B cell (primary cell): ENCODE measurements at regions not wholly inside any gene's neighbourhood (a gene's known extent, or its start where the extent isn't known, plus 50 kb on each side); places are given as distances from the start of the nearest gene placed in this dataset.

ENCODE experiments used
- ATAC-seq: fragments of 200-7000 bp; cut with Tn5 transposase; one replicate; pipeline ENCODE4 v1.10.0; 2021; ENCODE audit warnings: low read depth, mild to moderate bottlenecking, moderate number of reproducible peaks, moderate library complexity
- CTCF ChIA-PET: fragments of 350-600 bp; sonication (Branson Sonifier 250); formaldehyde crosslinking; loops from one replicate; lab custom pipeline; 2021; ENCODE audit warnings: antibody characterized with exemption, inconsistent platforms; lab: Charles Lee
- POLR2A ChIA-PET: fragments of 350-600 bp; sonication (Branson Sonifier 250); formaldehyde crosslinking; loops from one replicate; lab custom pipeline; 2021; ENCODE audit warnings: antibody characterized with exemption; lab: Charles Lee
- DNase-seq: peaks from one replicate; pipeline ENCODE4 v3.0.0; 2013
- H2AFZ ChIP-seq: 2 replicates; pipeline ENCODE4 v1.6.1; 2012; ENCODE audit warnings: mild to moderate bottlenecking, low read depth, low read length; ENCODE audit not compliant: insufficient read depth, poor library complexity, severe bottlenecking
- H3K27ac ChIP-seq, 2 donors: 1 replicate in 1 of 2; 2 replicates in 1 of 2; pipeline ENCODE4 v1.5.1; 2012 to 2013; ENCODE audit warnings: low read length in 2 of 2, mild to moderate bottlenecking in 2 of 2, moderate library complexity in 1 of 2
- H3K27me3 ChIP-seq, 4 experiments: fragments of 200-600 bp in 1 of 4; sonication (generic) in 1 of 4; replicated peaks in 1 of 4; 1 replicate in 2 of 4; 2 replicates in 2 of 4; pipeline versions ENCODE4 v1.6.1 to v1.7.0; 2013 to 2016; ENCODE audit warnings: low read length in 3 of 4, mild to moderate bottlenecking in 2 of 4, mixed read lengths in 1 of 4, moderate library complexity in 1 of 4; ENCODE audit not compliant: insufficient read depth in 4 of 4, control insufficient read depth in 3 of 4; ENCODE audit errors: control extremely low read depth in 1 of 4
- H3K36me3 ChIP-seq, 2 experiments: replicated peaks in 1 of 2; 1 replicate in 1 of 2; 2 replicates in 1 of 2; pipeline versions ENCODE4 v1.6.1 to v1.7.1; 2013; ENCODE audit warnings: low read length in 1 of 2; ENCODE audit not compliant: insufficient read depth in 2 of 2, control insufficient read depth in 1 of 2; ENCODE audit errors: control extremely low read depth in 1 of 2, extremely low read depth in 1 of 2
- H3K4me1 ChIP-seq, 2 donors: fragments of 200-600 bp in 1 of 2; sonication (generic) in 1 of 2; 1 replicate in 1 of 2; 2 replicates in 1 of 2; pipeline versions ENCODE4 v1.5.1 to v1.6.1; 2013 to 2017; ENCODE audit warnings: low read length in 2 of 2; ENCODE audit not compliant: control insufficient read depth in 2 of 2, insufficient read depth in 2 of 2
- H3K4me2 ChIP-seq: replicated peaks from 2 replicates; pipeline ENCODE3; 2012; ENCODE audit warnings: mild to moderate bottlenecking, low read depth, low read length; ENCODE audit not compliant: poor library complexity, severe bottlenecking
- H3K4me3 ChIP-seq, 5 experiments: fragments of 200-600 bp in 1 of 5; sonication (generic) in 1 of 5; 1 replicate in 3 of 5; 2 replicates in 2 of 5; pipeline versions ENCODE4 v1.5.1 to v1.7.0; 2011 to 2016; ENCODE audit warnings: low read length in 4 of 5, mild to moderate bottlenecking in 4 of 5, low read depth in 2 of 5, control low read depth in 1 of 5, moderate library complexity in 1 of 5; ENCODE audit not compliant: insufficient read depth in 1 of 5; ENCODE audit errors: control extremely low read depth in 1 of 5, extremely low read depth in 1 of 5
- H3K79me2 ChIP-seq: fragments of 200-600 bp; sonication (generic); one replicate; pipeline ENCODE4 v1.6.0; 2016; ENCODE audit warnings: low read length; ENCODE audit not compliant: control insufficient read depth, insufficient read depth
- H3K9ac ChIP-seq: fragments of 200-600 bp; sonication (generic); 2 replicates; pipeline ENCODE4 v1.6.1; 2017; ENCODE audit warnings: mild to moderate bottlenecking, low read length, moderate library complexity
- H3K9me3 ChIP-seq, 3 donors: one replicate each; pipeline versions ENCODE4 v1.6.1 to v1.7.1; 2013; ENCODE audit warnings: low read length in 2 of 3; ENCODE audit not compliant: control insufficient read depth in 2 of 3, insufficient read depth in 1 of 3; ENCODE audit errors: control extremely low read depth in 1 of 3
- H4K20me1 ChIP-seq: 2 replicates; pipeline ENCODE4 v1.6.0; 2012; ENCODE audit warnings: mild to moderate bottlenecking, low read length; ENCODE audit not compliant: insufficient read depth, control insufficient read depth, poor library complexity, severe bottlenecking
- H3K27ac Mint-ChIP-seq: one replicate; pipeline ENCODE4 v1.8.0; 2021; ENCODE audit warnings: mixed read lengths
- H3K27me3 Mint-ChIP-seq: one replicate; pipeline ENCODE4 v1.8.0; 2021; ENCODE audit warnings: mixed read lengths
- H3K4me1 Mint-ChIP-seq: one replicate; pipeline ENCODE4 v1.8.0; 2021; ENCODE audit warnings: mixed read lengths
- H3K4me3 Mint-ChIP-seq: one replicate; pipeline ENCODE4 v1.8.0; 2021; ENCODE audit warnings: mixed read lengths
- H3K9me3 Mint-ChIP-seq: one replicate; pipeline ENCODE4 v1.8.0; 2022; ENCODE audit warnings: mixed read lengths; ENCODE audit not compliant: insufficient read depth
- CTCF ChIP-seq: fragments of 200-600 bp; IDR thresholded peaks from one replicate; pipeline ENCODE4 v1.8.0; 2022; ENCODE audit warnings: antibody characterized with exemption, mild to moderate bottlenecking
- EZH2 ChIP-seq: IDR thresholded peaks from 2 replicates; pipeline ENCODE4 v1.6.1; 2012; ENCODE audit warnings: borderline replicate concordance, low read depth, mild to moderate bottlenecking, moderate library complexity, low read length; ENCODE audit not compliant: insufficient read depth, poor library complexity, severe bottlenecking
- WGBS: methylation state at CpG from one replicate; pipeline ENCODE4 v1.1.5; 2013; ENCODE audit warnings: missing lambda C conversion rate; ENCODE audit not compliant: insufficient coverage; 5-methylcytosine and 5-hydroxymethylcytosine counted together
- intact Hi-C: fragments of 100-400 bp; cut with micrococcal nuclease; formaldehyde crosslinking; loops from one replicate; pipeline ENCODE4 v1.10.0; 2022

DNA sequence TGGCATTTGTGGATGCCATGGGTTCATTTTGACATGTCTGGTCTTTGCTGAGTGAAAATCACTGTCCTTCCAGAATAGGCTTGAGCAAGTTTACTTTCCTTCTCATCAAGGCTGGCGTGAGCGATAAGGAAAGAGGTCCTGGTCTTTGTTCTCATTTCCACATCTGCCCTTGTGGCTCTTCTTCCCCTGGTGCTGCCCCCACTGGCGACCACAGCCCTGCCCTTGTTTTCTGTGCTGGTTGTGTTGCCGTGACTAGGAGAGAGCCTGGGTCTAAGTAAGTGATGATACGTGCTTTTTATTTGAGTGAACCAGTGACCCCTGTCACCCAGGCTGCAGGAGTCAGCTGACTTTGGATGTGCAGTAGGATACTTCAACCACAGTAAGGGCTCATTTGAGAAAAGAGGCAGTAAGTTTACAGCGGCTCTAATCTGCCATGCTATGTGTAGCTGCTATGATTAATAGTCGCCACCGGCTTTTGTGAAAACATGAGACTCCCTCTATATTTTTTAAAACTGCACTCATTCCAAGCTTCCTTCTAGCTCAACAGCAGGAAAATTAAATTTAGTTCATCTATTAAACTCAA, 441.7 kb downstream of the RNF144A start:
- no peak overlapping the region for H3K4me3 Mint-ChIP-seq
- TF ChIP-seq CTCF (no peak), EZH2 (no peak)
- no peaks in the 10 kb centered on the region for H3K79me2 ChIP-seq
- H3K4me1 Mint-ChIP-seq = no peaks in the 10 kb centered on the region
- H3K27ac ChIP-seq = no peak overlapping the region
- no peaks in the 10 kb centered on the region for H3K27me3 ChIP-seq
- no peak overlapping the region for H3K27ac Mint-ChIP-seq
- peaks cover 9% of the 10 kb centered on the region for H3K27me3 Mint-ChIP-seq
- no peak for ATAC-seq
- POLR2A ChIA-PET = no interaction called here
- intact Hi-C loops = no loop called here
- no peak overlapping the region for H3K4me3 ChIP-seq
- CTCF ChIA-PET = no interaction called here
- H3K36me3 ChIP-seq = no peaks in the 10 kb centered on the region
- H2AFZ ChIP-seq = no peak overlapping the region
- no peak for DNase-seq
- no peaks in the 10 kb centered on the region for H3K4me1 ChIP-seq
- H3K9me3 Mint-ChIP-seq = no peaks in the 10 kb centered on the region
- 81% methylated on average over 6 of the region's 8 CpGs for WGBS
- H4K20me1 ChIP-seq = no peaks in the 10 kb centered on the region
- H3K9me3 ChIP-seq = no peaks in the 10 kb centered on the region
- H3K4me2 ChIP-seq = no peak overlapping the region
- H3K9ac ChIP-seq = no peak overlapping the region

DNA sequence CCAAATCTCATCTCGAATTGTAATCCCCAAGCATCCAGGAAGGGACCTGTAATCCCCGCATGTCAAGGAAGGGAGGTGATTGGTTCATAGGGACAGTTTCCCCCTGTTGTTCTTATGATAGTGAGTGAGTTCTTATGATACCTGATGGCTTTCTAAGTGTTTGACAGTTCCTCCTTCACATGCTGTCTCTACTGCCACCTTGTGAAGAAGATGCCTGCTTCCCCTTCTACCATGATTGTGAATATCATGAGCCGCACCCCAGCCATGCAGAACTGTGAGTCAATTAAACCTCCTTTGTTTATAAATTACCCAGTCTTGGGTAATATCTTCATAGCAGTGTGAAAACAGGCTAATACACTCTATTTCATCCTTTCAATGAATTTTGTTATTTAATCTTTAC, 446.7 kb downstream of the RNF144A start:
- Mint-ChIP-seq H3K9me3 (no peaks in the 10 kb centered on the region), H3K27me3 (peaks cover 6% of the 10 kb centered on the region), H3K27ac (no peak overlapping the region), H3K4me3 (no peak overlapping the region), H3K4me1 (no peaks in the 10 kb centered on the region)
- CTCF ChIA-PET = no interaction called here
- Histone ChIP-seq H3K4me2 (no peak overlapping the region), H3K27me3 (no peaks in the 10 kb centered on the region), H3K4me1 (no peaks in the 10 kb centered on the region), H3K27ac (no peak overlapping the region), H3K4me3 (no peak overlapping the region), H2AFZ (no peak overlapping the region), H3K9ac (no peak overlapping the region), H3K36me3 (no peaks in the 10 kb centered on the region), H4K20me1 (no peaks in the 10 kb centered on the region), H3K9me3 (peaks cover 0 to 6% (median 5%) of the 10 kb centered on the region in 3 donors), H3K79me2 (no peaks in the 10 kb centered on the region)
- WGBS = no CpG with 5 or more reads among the region's 3 CpGs
- POLR2A ChIA-PET = no interaction called here
- intact Hi-C loops = no loop called here
- no peak for ATAC-seq
- no peak for DNase-seq
- TF ChIP-seq CTCF (no peak), EZH2 (no peak)
